ENCODE measurements at regions not wholly inside any gene's neighbourhood (a gene's known extent, or its start where the extent isn't known, plus 50 kb on each side); places are given as distances from the start of the nearest gene placed in this dataset.

DNA sequence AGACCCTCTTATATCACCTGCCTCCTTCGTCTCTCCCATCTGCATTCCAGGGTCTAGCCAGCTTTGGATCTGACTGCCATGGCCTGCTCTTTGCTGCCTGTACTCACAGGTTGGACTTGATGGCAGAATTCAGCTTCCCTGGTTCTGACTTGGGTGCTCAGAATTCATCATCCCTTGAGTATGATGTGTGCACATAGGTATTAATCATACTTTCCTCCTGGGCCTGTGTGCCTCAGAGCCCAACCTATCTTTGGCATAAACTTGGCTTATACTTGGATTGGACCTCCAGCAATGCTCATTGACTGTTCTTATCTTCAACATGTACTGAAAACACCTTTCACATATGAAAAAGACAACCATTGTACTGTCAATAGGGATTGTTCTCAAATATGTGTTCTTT lies 70.7 kb upstream of the LMNTD1 start:
- Histone ChIP-seq H4K20me1 (ENCODE audit: insufficient read depth) (no peaks in the 10 kb centered on the region), H3K9me2 (ENCODE audit: insufficient read depth, low read length) (no peaks in the 10 kb centered on the region), H3K27me3 (ENCODE audit: insufficient read depth, low read depth, low read length) (no peaks in the 10 kb centered on the region), H3K4me3 (ENCODE audit: low read length) (no peak overlapping the region), H3F3A (ENCODE audit: insufficient read depth, low read length, poor library complexity, severe bottlenecking) (no peaks in the 10 kb centered on the region), H3K79me2 (replicated peaks; ENCODE audit: insufficient read depth, low read length) (no peaks in the 10 kb centered on the region), H3K4me2 (ENCODE audit: low read length) (no peak overlapping the region), H3K36me3 (ENCODE audit: insufficient read depth, low read length) (no peaks in the 10 kb centered on the region), H3K27ac (ENCODE audit: low read length) (no peak overlapping the region), H2AFZ (ENCODE audit: low read depth, low read length) (no peak overlapping the region), H3K9ac (ENCODE audit: low read length) (no peak overlapping the region), H3K9me3 (ENCODE audit: low read length) (no peaks in the 10 kb centered on the region)
- TF ChIP-seq, protein P1, sequence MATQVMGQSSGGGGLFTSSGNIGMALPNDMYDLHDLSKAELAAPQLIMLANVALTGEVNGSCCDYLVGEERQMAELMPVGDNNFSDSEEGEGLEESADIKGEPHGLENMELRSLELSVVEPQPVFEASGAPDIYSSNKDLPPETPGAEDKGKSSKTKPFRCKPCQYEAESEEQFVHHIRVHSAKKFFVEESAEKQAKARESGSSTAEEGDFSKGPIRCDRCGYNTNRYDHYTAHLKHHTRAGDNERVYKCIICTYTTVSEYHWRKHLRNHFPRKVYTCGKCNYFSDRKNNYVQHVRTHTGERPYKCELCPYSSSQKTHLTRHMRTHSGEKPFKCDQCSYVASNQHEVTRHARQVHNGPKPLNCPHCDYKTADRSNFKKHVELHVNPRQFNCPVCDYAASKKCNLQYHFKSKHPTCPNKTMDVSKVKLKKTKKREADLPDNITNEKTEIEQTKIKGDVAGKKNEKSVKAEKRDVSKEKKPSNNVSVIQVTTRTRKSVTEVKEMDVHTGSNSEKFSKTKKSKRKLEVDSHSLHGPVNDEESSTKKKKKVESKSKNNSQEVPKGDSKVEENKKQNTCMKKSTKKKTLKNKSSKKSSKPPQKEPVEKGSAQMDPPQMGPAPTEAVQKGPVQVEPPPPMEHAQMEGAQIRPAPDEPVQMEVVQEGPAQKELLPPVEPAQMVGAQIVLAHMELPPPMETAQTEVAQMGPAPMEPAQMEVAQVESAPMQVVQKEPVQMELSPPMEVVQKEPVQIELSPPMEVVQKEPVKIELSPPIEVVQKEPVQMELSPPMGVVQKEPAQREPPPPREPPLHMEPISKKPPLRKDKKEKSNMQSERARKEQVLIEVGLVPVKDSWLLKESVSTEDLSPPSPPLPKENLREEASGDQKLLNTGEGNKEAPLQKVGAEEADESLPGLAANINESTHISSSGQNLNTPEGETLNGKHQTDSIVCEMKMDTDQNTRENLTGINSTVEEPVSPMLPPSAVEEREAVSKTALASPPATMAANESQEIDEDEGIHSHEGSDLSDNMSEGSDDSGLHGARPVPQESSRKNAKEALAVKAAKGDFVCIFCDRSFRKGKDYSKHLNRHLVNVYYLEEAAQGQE (IDR thresholded peaks at IDR 0.05; ENCODE audit: borderline replicate concordance): no peak
- no peak for TF ChIP-seq EZH2 (IDR thresholded peaks at IDR 0.05; ENCODE audit: borderline replicate concordance, insufficient read depth, low read length, poor library complexity, severe bottlenecking)
- TF ChIP-seq, protein P2, sequence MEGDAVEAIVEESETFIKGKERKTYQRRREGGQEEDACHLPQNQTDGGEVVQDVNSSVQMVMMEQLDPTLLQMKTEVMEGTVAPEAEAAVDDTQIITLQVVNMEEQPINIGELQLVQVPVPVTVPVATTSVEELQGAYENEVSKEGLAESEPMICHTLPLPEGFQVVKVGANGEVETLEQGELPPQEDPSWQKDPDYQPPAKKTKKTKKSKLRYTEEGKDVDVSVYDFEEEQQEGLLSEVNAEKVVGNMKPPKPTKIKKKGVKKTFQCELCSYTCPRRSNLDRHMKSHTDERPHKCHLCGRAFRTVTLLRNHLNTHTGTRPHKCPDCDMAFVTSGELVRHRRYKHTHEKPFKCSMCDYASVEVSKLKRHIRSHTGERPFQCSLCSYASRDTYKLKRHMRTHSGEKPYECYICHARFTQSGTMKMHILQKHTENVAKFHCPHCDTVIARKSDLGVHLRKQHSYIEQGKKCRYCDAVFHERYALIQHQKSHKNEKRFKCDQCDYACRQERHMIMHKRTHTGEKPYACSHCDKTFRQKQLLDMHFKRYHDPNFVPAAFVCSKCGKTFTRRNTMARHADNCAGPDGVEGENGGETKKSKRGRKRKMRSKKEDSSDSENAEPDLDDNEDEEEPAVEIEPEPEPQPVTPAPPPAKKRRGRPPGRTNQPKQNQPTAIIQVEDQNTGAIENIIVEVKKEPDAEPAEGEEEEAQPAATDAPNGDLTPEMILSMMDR (IDR thresholded peaks at IDR 0.05; ENCODE audit: poor library complexity, severe bottlenecking): no peak

DNA sequence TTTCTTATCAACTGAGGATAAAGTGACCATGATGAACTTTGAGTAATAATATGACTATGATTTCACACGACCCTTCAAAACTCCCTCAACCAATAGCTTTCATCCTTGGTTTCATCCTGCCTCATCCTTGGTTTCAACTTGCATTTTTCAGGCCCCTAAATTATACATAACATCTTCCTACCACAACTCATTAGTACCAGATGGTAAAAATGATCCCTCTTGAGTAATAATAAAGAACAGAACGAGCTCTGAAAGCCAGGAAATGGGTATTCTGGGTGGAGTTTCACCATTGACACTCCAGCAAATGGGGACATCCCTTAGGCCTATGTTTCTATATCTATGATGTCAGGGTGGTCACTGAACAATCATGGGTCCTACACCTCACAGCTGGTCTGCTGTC lies 72.1 kb upstream of the LMNTD1 start:
- no peaks in the 10 kb centered on the region for H3K36me3 ChIP-seq (ENCODE audit: insufficient read depth, low read length)
- H3K4me2 ChIP-seq (ENCODE audit: low read length): no peak overlapping the region
- TF ChIP-seq RAD21 (conservative IDR thresholded peaks at IDR 0.05) (no peak), EP300 (conservative IDR thresholded peaks at IDR 0.05; ENCODE audit: poor library complexity, severe bottlenecking) (no peak), POLR2AphosphoS5 (IDR thresholded peaks at IDR 0.05) (no peak)
- TF ChIP-seq, protein P2 (IDR thresholded peaks at IDR 0.05; ENCODE audit: poor library complexity, severe bottlenecking): no peak
- H3K9me3 ChIP-seq (ENCODE audit: low read length): no peaks in the 10 kb centered on the region
- H3K27me3 ChIP-seq (ENCODE audit: insufficient read depth, low read depth, low read length): no peaks in the 10 kb centered on the region
- H3K79me2 ChIP-seq (replicated peaks; ENCODE audit: insufficient read depth, low read length): no peaks in the 10 kb centered on the region
- H3K4me3 ChIP-seq (ENCODE audit: low read length): no peak overlapping the region
- no peaks in the 10 kb centered on the region for H3K9me2 ChIP-seq (ENCODE audit: insufficient read depth, low read length)
- no peak overlapping the region for H2AFZ ChIP-seq (ENCODE audit: low read depth, low read length)
- H3K9ac ChIP-seq (ENCODE audit: low read length): no peak overlapping the region
- H4K20me1 ChIP-seq (ENCODE audit: insufficient read depth): no peaks in the 10 kb centered on the region
- H3F3A ChIP-seq (ENCODE audit: insufficient read depth, low read length, poor library complexity, severe bottlenecking): no peaks in the 10 kb centered on the region
- H3K27ac ChIP-seq (ENCODE audit: low read length): no peak overlapping the region

DNA sequence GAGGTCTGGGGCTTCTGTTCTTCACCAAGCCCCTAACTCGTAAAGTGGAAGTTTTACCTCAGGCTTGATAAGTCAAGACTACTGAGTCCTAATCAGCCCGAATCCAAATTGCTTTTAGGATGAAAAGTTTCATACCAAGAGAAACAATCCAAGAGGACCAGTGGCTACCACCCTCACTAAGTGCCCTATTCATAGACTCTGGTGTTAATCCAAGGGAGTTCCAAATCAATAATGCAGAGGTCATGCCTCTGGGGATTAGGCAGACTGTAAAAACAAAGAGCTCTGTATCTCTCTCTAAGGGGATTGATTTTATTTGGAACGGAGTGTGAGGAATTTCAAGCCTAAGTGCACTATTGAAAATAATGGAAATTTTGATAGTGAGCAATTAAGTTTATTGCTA lies 76.3 kb upstream of the LMNTD1 start:
- H3K9me2 ChIP-seq (ENCODE audit: insufficient read depth, low read length): no peaks in the 10 kb centered on the region
- TF ChIP-seq POLR2AphosphoS5 (IDR thresholded peaks at IDR 0.05) (no peak), RAD21 (conservative IDR thresholded peaks at IDR 0.05) (no peak)
- TF ChIP-seq, protein P1 (IDR thresholded peaks at IDR 0.05; ENCODE audit: borderline replicate concordance): no peak
- TF ChIP-seq, protein P2 (IDR thresholded peaks at IDR 0.05; ENCODE audit: poor library complexity, severe bottlenecking): no peak
- H4K20me1 ChIP-seq (ENCODE audit: insufficient read depth): no peaks in the 10 kb centered on the region
- H3K27me3 ChIP-seq (ENCODE audit: insufficient read depth, low read depth, low read length): no peaks in the 10 kb centered on the region
- H2AFZ ChIP-seq (ENCODE audit: low read depth, low read length): no peak overlapping the region
- H3F3A ChIP-seq (ENCODE audit: insufficient read depth, low read length, poor library complexity, severe bottlenecking): no peaks in the 10 kb centered on the region
- no peaks in the 10 kb centered on the region for H3K36me3 ChIP-seq (ENCODE audit: insufficient read depth, low read length)
- H3K27ac ChIP-seq (ENCODE audit: low read length): no peak overlapping the region
- no peak overlapping the region for H3K4me2 ChIP-seq (ENCODE audit: low read length)
- H3K9ac ChIP-seq (ENCODE audit: low read length): no peak overlapping the region
- no peaks in the 10 kb centered on the region for H3K9me3 ChIP-seq (ENCODE audit: low read length)
- no peaks in the 10 kb centered on the region for H3K79me2 ChIP-seq (replicated peaks; ENCODE audit: insufficient read depth, low read length)
- no peak overlapping the region for H3K4me3 ChIP-seq (ENCODE audit: low read length)

All from neural cell (in vitro differentiated cells).